Left ventricle myocardium inferior (tissue), 1 donor: ENCODE measurements at regions not wholly inside any gene's neighbourhood (a gene's known extent, or its start where the extent isn't known, plus 50 kb on each side); places are given as distances from the start of the nearest gene placed in this dataset.
A peak's percentile ranks its signal among the peaks of the same experiment; 100 is the strongest.

Experiments used
- DNase-seq: peaks from one replicate; pipeline ENCODE4 v3.0.0-alpha.2; 2020
- H3K27ac ChIP-seq: fragments of 200-600 bp; replicated peaks from 2 replicates; pipeline ENCODE4 v1.8.0; 2021
- H3K27me3 ChIP-seq: fragments of 200-600 bp; 2 replicates; pipeline ENCODE4 v1.8.0; 2021; ENCODE audit warnings: low read depth
- H3K36me3 ChIP-seq: fragments of 200-600 bp; 2 replicates; pipeline ENCODE4 v1.8.0; 2021
- H3K4me1 ChIP-seq: fragments of 200-600 bp; 2 replicates; pipeline ENCODE4 v1.8.0; 2021
- H3K4me3 ChIP-seq: fragments of 200-600 bp; 2 replicates; pipeline ENCODE4 v1.8.0; 2021; ENCODE audit warnings: mild to moderate bottlenecking, moderate library complexity
- H3K9me3 ChIP-seq: fragments of 200-600 bp; replicated peaks from 2 replicates; pipeline ENCODE4 v1.8.0; 2021
- CTCF ChIP-seq: fragments of 200-600 bp; IDR thresholded peaks from 2 replicates; pipeline ENCODE4 v1.8.0; 2021; ENCODE audit warnings: antibody characterized with exemption, mild to moderate bottlenecking, borderline replicate concordance
- intact Hi-C: fragments of 100-400 bp; cut with micrococcal nuclease; formaldehyde crosslinking; loops from one replicate; pipeline ENCODE4 v1.11.0; 2022
- donor health status: DM: no; HTN: yes; CAD: no; lungs with severe emphysema.

GRCh38 chr12:107487011-107487680 lies 198.5 kb upstream of the PWP1 start:
- DNase-seq: no peak
- TF ChIP-seq CTCF: no peak
- H3K36me3 ChIP-seq: no peaks in the 10 kb centered on the region
- no peak overlapping the region for H3K4me3 ChIP-seq
- no peaks in the 10 kb centered on the region for H3K9me3 ChIP-seq
- no peak overlapping the region for H3K27ac ChIP-seq
- intact Hi-C loops: no loop called here
- peaks cover 5% of the 10 kb centered on the region for H3K4me1 ChIP-seq
- peaks cover 9% of the 10 kb centered on the region for H3K27me3 ChIP-seq

GRCh38 chr12:107488666-107489065 lies 196.9 kb upstream of the PWP1 start:
- intact Hi-C loops: no loop called here
- Histone ChIP-seq H3K4me3 (no peak overlapping the region), H3K4me1 (peaks cover 19% of the 10 kb centered on the region), H3K27me3 (peaks cover 9% of the 10 kb centered on the region), H3K9me3 (no peaks in the 10 kb centered on the region), H3K36me3 (no peaks in the 10 kb centered on the region), H3K27ac (no peak overlapping the region)
- no peak for DNase-seq
- no peak for TF ChIP-seq CTCF

GRCh38 chr12:107490010-107490409 lies 195.6 kb upstream of the PWP1 start:
- no peak for DNase-seq
- no peaks in the 10 kb centered on the region for H3K36me3 ChIP-seq
- TF ChIP-seq CTCF: no peak
- H3K27ac ChIP-seq: no peak overlapping the region
- intact Hi-C loops: no loop called here
- H3K9me3 ChIP-seq: no peaks in the 10 kb centered on the region
- no peak overlapping the region for H3K4me3 ChIP-seq
- peaks cover 5% of the 10 kb centered on the region for H3K27me3 ChIP-seq
- H3K4me1 ChIP-seq: peaks cover 29% of the 10 kb centered on the region

GRCh38 chr12:107491856-107492255 lies 193.7 kb upstream of the PWP1 start:
- Histone ChIP-seq H3K9me3 (no peaks in the 10 kb centered on the region), H3K4me1 (peaks cover 29% of the 10 kb centered on the region), H3K27me3 (no peaks in the 10 kb centered on the region), H3K36me3 (no peaks in the 10 kb centered on the region), H3K27ac (no peak overlapping the region), H3K4me3 (no peak overlapping the region)
- intact Hi-C loops: no loop called here
- TF ChIP-seq CTCF: no peak
- DNase-seq: no peak

GRCh38 chr12:107492393-107493134 lies 193.0 kb upstream of the PWP1 start:
- Histone ChIP-seq H3K27me3 (no peaks in the 10 kb centered on the region), H3K4me3 (no peak overlapping the region), H3K27ac (peak overlapping the region; percentile 38), H3K9me3 (no peaks in the 10 kb centered on the region), H3K4me1 (peaks cover 29% of the 10 kb centered on the region), H3K36me3 (no peaks in the 10 kb centered on the region)
- TF ChIP-seq CTCF: no peak
- no peak for DNase-seq
- intact Hi-C loops: no loop called here
